AG10803 (cell line): ENCODE measurements at regions not wholly inside any gene's neighbourhood (a gene's known extent, or its start where the extent isn't known, plus 50 kb on each side); places are given as distances from the start of the nearest gene placed in this dataset.

Experiments used
- DNase-seq: peaks from one replicate; pipeline ENCODE4 v3.0.0; 2010; ENCODE audit warnings: low read depth
- H3K4me3 ChIP-seq: 2 replicates; pipeline ENCODE4 v1.5.1; 2011; ENCODE audit warnings: mild to moderate bottlenecking, low read length, control low read depth
- CTCF ChIP-seq: conservative IDR thresholded peaks from 2 replicates; pipeline ENCODE4 v1.5.1; 2011; ENCODE audit warnings: mild to moderate bottlenecking, low read length, control low read depth, inconsistent platforms

- TF ChIP-seq CTCF: no peak
- no peak for DNase-seq
Measured at GRCh38 chr2:154600927-154601494, 97.5 kb upstream of the KCNJ3 start.

GRCh38 chr2:154603682-154604081 is 94.8 kb upstream of the KCNJ3 start:
- no peak for TF ChIP-seq CTCF
- DNase-seq: no peak
- H3K4me3 ChIP-seq: no peak overlapping the region

More at GRCh38 chr2:154600927-154601494, 97.5 kb upstream of the KCNJ3 start:
- H3K4me3 ChIP-seq: no peak overlapping the region

GRCh38 chr2:154608438-154608837 is 90.1 kb upstream of the KCNJ3 start:
- DNase-seq: no peak
- no peak for TF ChIP-seq CTCF

GRCh38 chr2:154614906-154615305 is 83.6 kb upstream of the KCNJ3 start:
- no peak for DNase-seq
- TF ChIP-seq CTCF: no peak
- H3K4me3 ChIP-seq: no peak overlapping the region

More at GRCh38 chr2:154608438-154608837, 90.1 kb upstream of the KCNJ3 start:
- H3K4me3 ChIP-seq: no peak overlapping the region

GRCh38 chr2:154616659-154617058 is 81.8 kb upstream of the KCNJ3 start:
- DNase-seq: no peak
- no peak overlapping the region for H3K4me3 ChIP-seq
- TF ChIP-seq CTCF: no peak

- no peak for TF ChIP-seq CTCF
- no peak overlapping the region for H3K4me3 ChIP-seq
Measured at GRCh38 chr2:154620471-154620870, 78.0 kb upstream of the KCNJ3 start.

GRCh38 chr2:154623819-154624218 is 74.7 kb upstream of the KCNJ3 start:
- TF ChIP-seq CTCF: peak; percentile 44
- no peak overlapping the region for H3K4me3 ChIP-seq
- peak; percentile 6 for DNase-seq

More at GRCh38 chr2:154620471-154620870, 78.0 kb upstream of the KCNJ3 start:
- no peak for DNase-seq
